Stimulated activated naive CD8-positive, alpha-beta T cell treated with anti-CD3 and anti-CD28 coated beads, Interleukin-15, Interleukin-2, amounts not matched to agents 100 ng/mL and 50 ng/mL, for 24 hours (primary cell): ENCODE measurements at regions not wholly inside any gene's neighbourhood (a gene's known extent, or its start where the extent isn't known, plus 50 kb on each side); places are given as distances from the start of the nearest gene placed in this dataset.

Source experiments
- H3K27ac Mint-ChIP-seq: one replicate; pipeline ENCODE4 v1.8.0; 2021; ENCODE audit warnings: mild to moderate bottlenecking, mixed read lengths
- H3K27me3 Mint-ChIP-seq: one replicate; pipeline ENCODE4 v1.8.0; 2021; ENCODE audit warnings: mixed read lengths
- H3K36me3 Mint-ChIP-seq: one replicate; pipeline ENCODE4 v1.8.0; 2021; ENCODE audit warnings: low read depth, mixed read lengths
- H3K4me1 Mint-ChIP-seq: one replicate; pipeline ENCODE4 v1.8.0; 2021; ENCODE audit warnings: low read depth, mixed read lengths
- H3K4me3 Mint-ChIP-seq: one replicate; pipeline ENCODE4 v1.8.0; 2021; ENCODE audit warnings: mild to moderate bottlenecking, mixed read lengths
- H3K9me3 Mint-ChIP-seq: one replicate; pipeline ENCODE4 v1.8.0; 2021; ENCODE audit warnings: mixed read lengths

DNA sequence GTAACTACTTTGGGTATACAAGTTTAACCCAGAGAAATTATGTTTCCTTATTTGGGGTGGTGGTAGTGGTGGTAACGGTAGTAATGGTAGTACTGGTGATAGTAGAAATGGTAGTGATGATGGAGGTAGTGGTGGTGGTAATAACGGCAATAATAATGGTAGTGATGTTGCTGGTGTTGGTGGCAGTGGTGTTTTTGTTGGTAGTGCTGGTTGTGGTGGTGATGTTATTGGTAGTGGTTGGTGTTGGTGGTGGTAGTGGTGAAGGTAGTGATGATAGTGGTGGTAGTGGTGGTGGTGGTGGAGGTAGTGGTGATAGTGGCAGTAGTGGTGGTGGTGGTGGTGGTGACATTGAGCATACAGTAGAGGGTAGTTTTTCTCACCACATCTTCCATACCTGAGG lies 95.6 kb downstream of the TMEM30B start:
- H3K4me3 Mint-ChIP-seq = no peak overlapping the region
- no peaks in the 10 kb centered on the region for H3K36me3 Mint-ChIP-seq

DNA sequence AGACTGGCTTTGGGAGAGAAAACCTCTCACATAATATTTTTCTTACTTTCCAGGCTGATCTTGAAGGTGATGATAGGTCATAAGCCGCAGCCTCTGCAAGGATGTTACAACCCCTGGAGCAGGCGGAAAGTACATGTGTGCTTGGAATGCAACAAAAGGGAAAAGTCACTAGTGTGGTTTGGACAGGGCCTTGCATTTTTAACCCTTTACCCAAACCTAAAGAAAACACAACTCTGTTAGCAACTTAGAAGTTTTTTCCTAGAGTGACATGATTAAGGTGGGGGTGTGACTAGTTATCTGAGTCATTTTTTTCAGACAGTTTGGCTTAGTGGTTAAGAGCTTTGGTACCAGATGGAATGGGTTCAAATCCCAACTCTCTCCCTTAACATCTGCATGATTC lies 97.0 kb downstream of the TMEM30B start:
- Mint-ChIP-seq H3K4me3 (no peak overlapping the region), H3K36me3 (no peaks in the 10 kb centered on the region), H3K27me3 (peaks cover 52% of the 10 kb centered on the region), H3K4me1 (peaks cover 20% of the 10 kb centered on the region), H3K9me3 (no peaks in the 10 kb centered on the region), H3K27ac (no peak overlapping the region)

More for the DNA sequence above, 95.6 kb downstream of the TMEM30B start:
- Mint-ChIP-seq H3K27ac (no peak overlapping the region), H3K9me3 (no peaks in the 10 kb centered on the region), H3K27me3 (peaks cover 65% of the 10 kb centered on the region), H3K4me1 (peaks cover 23% of the 10 kb centered on the region)

DNA sequence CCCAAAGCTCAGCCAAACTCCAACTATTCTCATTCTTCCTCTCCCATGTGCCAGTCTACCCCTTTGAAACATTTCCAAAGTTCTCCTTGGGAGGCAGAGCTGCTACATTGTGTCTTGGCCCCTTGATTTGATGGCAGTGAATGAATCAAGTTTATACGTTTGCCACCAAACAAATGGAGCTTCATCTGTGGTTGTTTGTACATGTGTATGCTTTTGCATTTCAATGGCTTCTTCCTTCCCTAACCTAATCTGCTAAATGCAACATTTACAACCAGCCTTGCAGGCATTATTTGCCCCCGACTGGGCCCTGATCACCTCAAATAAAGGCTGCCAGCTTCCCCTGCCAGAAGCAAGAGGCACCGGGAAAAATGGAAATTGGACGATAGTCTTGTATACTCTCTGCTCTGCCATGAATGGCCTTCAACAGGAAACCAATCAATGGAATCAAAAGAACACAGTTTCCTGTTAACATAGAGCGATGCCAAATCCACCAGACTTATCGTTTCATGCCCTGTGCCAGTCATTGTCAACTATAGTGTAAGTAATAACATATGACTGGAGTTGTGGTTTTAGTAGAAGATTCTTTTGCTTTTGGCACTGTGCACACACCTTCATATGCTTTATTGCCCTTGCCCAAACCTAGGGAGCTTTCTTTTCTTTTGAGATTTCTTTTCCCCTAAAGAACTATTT lies 97.8 kb downstream of the TMEM30B start:
- Mint-ChIP-seq H3K27me3 (peaks cover 53% of the 10 kb centered on the region), H3K36me3 (no peaks in the 10 kb centered on the region), H3K27ac (no peak overlapping the region), H3K4me3 (no peak overlapping the region), H3K4me1 (peaks cover 25% of the 10 kb centered on the region), H3K9me3 (no peaks in the 10 kb centered on the region)

DNA sequence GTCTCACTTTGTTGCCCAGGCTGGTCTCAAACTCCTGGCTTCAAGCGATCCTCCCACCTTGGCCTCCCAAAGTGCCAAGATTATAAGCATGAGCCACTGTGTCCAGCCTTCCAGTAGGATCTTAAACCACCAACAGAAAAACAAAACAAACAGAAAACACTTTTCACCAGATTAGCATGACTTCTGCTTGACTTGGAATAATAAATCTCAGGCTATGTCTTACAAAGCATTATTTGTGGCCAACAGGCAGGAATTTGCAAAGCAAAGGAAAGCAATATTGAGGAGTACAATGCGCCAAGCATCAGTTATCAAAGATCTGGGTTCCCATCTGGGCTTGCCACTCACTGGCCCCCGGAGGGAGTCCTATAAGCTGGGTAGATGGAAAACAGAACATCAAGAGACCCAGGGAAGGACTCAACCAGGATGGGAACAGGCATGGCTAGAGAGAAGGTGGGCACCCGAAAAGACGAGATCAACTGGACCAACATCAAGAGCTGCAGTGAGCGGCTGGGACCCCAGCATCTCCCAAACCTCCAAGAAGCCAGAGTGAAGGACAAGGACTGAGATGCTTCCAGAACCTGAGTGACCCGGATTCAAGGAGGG lies 101.2 kb downstream of the TMEM30B start:
- Mint-ChIP-seq H3K27ac (no peak overlapping the region), H3K9me3 (no peaks in the 10 kb centered on the region), H3K36me3 (no peaks in the 10 kb centered on the region), H3K4me1 (peaks cover 52% of the 10 kb centered on the region), H3K27me3 (peaks cover 36% of the 10 kb centered on the region), H3K4me3 (no peak overlapping the region)

DNA sequence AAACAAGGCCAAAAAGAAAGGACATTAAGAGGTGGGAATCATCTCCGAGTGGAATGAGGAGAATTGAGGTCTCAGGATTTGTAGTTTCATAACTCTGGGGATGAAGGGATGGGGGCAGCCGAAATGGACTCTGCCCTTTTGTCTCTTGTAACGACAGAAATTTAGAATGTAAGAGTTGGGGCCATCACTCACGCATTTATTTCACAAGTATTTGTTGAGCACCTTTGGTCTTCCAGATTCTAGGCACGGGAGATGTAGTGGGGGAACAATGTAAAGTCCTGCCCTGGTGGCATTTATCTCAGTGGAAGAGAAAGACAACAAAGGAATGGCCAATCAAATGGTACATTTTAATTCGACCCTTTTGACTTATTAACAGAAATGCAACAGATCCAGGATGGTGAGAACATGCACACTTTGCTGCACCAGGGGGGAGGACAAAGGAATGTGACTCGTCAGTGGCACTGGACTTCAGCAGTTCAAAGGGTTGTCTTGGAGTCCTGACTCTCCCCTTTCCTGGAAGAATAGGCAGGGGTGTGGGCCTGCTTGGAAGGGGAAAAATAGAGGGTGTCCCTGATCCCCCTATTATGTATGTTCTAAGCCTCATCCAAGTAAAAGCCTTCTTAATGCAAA lies 102.0 kb downstream of the TMEM30B start:
- H3K27me3 Mint-ChIP-seq = peaks cover 31% of the 10 kb centered on the region
- H3K4me3 Mint-ChIP-seq = no peak overlapping the region
- H3K9me3 Mint-ChIP-seq = no peaks in the 10 kb centered on the region
- peak overlapping the region; percentile 38 for H3K27ac Mint-ChIP-seq
- peaks cover 55% of the 10 kb centered on the region for H3K4me1 Mint-ChIP-seq
- H3K36me3 Mint-ChIP-seq = no peaks in the 10 kb centered on the region

DNA sequence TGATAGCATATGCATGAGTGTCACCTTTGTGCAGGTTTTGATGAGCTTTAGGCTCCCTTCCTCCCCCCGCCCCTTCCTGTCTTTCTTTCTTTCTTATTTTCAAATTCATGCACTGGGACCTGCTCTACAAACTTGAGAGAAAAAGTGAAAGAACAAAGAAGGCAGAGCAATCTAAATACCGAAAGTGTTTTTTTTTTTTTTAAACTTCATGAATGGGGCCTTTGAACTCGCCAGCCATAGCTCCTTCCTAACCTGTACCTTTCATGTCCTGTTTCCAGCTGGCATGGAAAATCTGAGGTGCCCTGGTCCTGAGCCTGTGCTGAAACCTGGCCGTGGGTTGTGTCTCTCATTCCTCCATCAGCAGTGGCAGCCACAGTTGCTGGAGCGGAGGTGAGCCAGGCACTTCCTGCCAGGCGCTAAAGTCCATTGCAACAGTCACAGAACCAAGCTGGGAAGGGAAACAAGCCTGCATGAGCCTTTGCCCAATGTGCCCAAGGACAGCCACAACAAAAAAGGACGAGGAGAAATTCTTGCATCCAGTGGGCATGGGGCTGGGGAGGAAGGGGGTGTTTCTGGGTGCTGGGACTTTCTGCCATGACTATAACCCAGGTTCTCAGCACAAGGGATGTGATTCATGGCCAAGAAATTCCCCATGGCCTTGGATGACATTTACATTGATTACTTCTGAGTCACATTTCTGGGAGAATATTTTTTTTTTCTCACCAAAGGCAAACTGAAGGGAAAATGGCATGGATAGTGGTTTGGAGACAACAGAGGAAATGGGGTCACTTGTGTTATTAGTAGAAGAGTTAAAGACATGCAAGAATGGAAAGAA lies 102.7 kb downstream of the TMEM30B start:
- peak overlapping the region; percentile 84 for H3K27ac Mint-ChIP-seq
- peaks cover 50% of the 10 kb centered on the region for H3K4me1 Mint-ChIP-seq
- H3K4me3 Mint-ChIP-seq = peak overlapping the region; percentile 45

DNA sequence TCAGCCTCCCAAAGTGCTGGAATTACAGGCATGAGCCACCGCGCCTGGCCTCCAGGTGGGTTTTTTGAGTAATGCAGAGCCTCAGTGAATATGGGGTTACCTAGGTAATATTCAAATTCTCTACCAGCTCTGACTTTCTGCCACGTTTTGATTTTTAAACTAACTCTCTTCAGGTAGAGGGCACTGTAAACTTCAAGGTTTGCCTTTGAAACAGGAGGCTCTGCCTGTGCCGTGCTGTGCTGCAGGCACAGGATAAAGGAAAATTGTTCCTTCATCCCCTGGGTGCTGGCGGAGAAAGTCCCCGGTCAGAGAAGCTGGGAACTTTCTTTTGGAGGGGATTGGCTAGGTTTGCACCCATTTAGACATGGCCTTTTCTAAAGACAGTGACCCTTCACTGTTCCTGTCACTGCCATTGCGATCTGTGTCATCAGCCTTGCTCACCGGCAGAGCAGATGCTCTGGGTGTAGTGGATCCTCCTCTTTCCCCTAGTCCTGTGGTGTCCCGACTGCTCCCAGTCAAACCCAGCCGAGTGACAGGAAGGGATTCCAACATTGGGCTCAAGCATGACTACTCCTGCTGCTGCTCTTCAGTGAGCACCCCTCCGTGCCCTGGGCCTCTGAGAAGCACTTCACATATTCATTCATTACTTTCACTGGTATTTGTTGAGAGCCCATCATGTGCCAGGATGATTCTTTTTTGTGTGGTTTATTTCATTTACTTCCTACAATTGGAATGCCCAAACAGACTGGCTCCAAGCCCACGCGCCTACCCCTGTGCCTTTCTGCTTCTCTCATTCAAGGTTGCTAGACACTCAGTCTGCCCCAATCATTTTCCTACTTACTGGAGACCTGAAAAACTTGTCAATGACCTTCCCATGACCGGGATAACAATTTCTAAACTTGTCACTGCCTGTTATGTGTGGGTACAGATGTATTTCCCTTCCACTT lies 103.6 kb downstream of the TMEM30B start:
- peak overlapping the region; percentile 45 for H3K4me3 Mint-ChIP-seq
- no peaks in the 10 kb centered on the region for H3K9me3 Mint-ChIP-seq
- peaks cover 44% of the 10 kb centered on the region for H3K4me1 Mint-ChIP-seq
- peaks cover 22% of the 10 kb centered on the region for H3K27me3 Mint-ChIP-seq
- peak overlapping the region; percentile 84 for H3K27ac Mint-ChIP-seq
- H3K36me3 Mint-ChIP-seq = no peaks in the 10 kb centered on the region

More for the DNA sequence above, 102.7 kb downstream of the TMEM30B start:
- no peaks in the 10 kb centered on the region for H3K9me3 Mint-ChIP-seq
- peaks cover 28% of the 10 kb centered on the region for H3K27me3 Mint-ChIP-seq
- no peaks in the 10 kb centered on the region for H3K36me3 Mint-ChIP-seq

DNA sequence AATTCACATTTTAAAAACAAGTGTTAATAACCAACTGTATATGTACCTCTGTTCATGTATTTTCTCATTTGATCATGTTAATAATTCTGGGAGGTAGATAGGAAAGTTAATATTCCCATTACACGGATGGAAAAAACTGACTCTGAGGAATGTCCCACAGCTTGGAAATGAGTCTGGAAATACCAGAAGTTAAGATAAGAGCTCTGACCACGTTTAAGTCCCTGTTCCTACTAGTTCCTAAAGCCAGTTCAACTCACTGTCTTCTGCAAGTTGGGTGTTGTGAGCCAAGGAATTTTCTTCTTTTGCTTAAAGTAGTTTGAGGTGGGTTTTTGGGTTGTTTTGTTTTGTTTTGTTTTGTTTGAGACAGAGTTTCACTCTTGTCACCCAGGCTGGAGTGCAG lies 104.5 kb downstream of the TMEM30B start:
- no peak overlapping the region for H3K4me3 Mint-ChIP-seq
- peaks cover 44% of the 10 kb centered on the region for H3K4me1 Mint-ChIP-seq
- no peak overlapping the region for H3K27ac Mint-ChIP-seq
- no peaks in the 10 kb centered on the region for H3K9me3 Mint-ChIP-seq
- no peaks in the 10 kb centered on the region for H3K36me3 Mint-ChIP-seq
- peaks cover 24% of the 10 kb centered on the region for H3K27me3 Mint-ChIP-seq

DNA sequence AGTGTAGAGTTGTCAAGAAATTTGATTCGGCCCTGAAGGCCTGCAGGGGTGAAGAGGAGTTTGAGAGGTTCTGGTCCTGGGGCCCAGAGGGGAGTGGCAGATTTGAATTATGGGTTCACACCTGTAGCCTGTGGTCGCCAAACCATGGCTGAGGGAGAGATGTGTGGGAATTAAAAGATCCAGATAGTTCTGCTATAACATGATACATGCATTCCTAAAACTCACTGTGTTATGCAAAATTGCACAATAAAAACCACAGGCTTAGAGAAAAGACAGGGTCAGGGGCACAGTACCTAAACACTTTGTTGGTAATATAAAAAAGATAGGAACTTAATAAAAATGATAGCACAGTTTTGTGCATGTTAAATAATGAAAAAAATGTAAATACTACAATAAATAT lies 106.2 kb downstream of the TMEM30B start:
- Mint-ChIP-seq H3K27me3 (peaks cover 34% of the 10 kb centered on the region), H3K27ac (no peak overlapping the region), H3K4me3 (no peak overlapping the region), H3K9me3 (no peaks in the 10 kb centered on the region), H3K4me1 (peaks cover 44% of the 10 kb centered on the region), H3K36me3 (no peaks in the 10 kb centered on the region)

DNA sequence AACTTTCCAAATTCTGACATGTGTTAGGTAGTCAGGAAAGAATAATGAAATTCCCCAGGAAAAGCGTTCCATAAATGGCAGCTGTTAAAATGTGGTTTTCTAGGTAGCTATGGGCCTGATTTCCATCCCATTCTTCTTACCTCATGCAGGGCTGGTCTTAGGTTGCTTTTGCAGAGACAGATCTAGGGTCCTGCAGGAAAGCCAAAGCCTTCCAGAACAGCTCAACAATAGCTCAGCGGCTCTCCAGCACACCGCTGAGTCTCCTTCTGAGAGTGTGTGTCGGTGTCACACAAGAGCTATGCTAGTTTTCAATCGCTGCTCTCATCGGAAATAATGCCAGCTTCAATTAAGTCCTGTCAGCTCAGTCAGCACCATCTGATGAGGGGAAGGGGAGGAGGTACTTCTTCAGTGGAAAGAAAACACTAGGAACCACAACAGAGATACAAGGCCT lies 106.7 kb downstream of the TMEM30B start:
- Mint-ChIP-seq H3K27ac (no peak overlapping the region), H3K4me1 (peaks cover 43% of the 10 kb centered on the region), H3K9me3 (no peaks in the 10 kb centered on the region), H3K36me3 (no peaks in the 10 kb centered on the region), H3K4me3 (no peak overlapping the region), H3K27me3 (peaks cover 38% of the 10 kb centered on the region)

DNA sequence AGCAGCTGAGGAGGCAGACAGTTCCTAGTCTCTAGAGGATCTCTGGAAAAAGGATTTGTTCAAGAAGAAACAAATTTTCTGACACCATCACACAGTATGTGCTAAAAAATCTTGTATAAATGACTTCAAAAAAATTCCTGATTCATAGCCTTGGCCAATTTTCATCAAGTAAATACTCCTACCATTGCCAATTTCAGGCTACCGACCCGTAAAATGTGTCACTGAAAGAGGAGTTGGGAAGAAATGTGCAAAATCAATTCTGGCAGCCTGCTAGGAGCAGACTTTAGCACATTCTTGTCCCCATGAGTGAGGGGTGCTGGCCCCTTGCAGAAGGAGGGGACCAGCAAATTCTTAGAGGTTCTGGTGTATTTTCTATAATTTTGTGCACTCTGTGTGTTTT lies 109.4 kb downstream of the TMEM30B start:
- Mint-ChIP-seq H3K9me3 (no peaks in the 10 kb centered on the region), H3K36me3 (no peaks in the 10 kb centered on the region), H3K27ac (no peak overlapping the region), H3K4me1 (peaks cover 20% of the 10 kb centered on the region), H3K4me3 (no peak overlapping the region), H3K27me3 (peaks cover 33% of the 10 kb centered on the region)

DNA sequence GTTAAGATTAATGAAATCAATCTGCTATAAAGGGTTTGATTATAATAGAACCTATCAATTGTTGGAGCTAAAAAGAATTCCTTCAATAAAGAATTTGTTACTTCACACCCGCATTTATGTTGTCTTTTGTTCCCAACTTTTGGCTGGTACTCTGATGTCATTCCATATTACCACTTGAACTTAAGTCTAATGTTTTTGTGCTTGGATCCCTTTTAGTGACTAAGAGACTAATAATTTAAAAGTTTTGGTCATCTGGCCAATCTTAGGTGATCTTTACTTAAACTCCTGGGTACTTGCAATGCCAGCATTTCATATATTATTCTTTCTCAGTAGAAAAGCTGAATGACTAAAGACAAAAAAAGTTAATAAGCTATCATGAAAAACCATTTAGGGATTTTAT lies 113.0 kb downstream of the TMEM30B start:
- Mint-ChIP-seq H3K9me3 (no peaks in the 10 kb centered on the region), H3K27me3 (peaks cover 36% of the 10 kb centered on the region), H3K36me3 (no peaks in the 10 kb centered on the region), H3K4me1 (no peaks in the 10 kb centered on the region), H3K27ac (no peak overlapping the region), H3K4me3 (no peak overlapping the region)

DNA sequence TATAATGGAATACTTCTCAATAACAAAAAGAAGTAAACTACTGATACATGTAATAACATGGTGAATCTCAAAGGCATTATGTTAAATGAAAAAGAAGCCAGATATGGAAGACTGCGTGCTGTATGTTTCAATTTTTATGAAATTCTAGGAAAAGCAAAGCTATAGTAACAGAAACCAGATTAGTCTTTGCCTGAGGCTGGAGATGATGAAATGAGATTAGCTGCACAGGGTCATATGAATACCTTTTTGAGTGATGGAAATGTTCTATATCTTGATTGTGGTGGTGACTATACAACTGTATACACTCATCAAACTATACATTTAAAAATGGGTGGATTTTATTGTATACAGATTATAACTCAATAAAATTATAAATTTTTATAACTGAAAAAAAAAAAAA lies 113.5 kb downstream of the TMEM30B start:
- H3K36me3 Mint-ChIP-seq = no peaks in the 10 kb centered on the region
- H3K4me1 Mint-ChIP-seq = no peaks in the 10 kb centered on the region

DNA sequence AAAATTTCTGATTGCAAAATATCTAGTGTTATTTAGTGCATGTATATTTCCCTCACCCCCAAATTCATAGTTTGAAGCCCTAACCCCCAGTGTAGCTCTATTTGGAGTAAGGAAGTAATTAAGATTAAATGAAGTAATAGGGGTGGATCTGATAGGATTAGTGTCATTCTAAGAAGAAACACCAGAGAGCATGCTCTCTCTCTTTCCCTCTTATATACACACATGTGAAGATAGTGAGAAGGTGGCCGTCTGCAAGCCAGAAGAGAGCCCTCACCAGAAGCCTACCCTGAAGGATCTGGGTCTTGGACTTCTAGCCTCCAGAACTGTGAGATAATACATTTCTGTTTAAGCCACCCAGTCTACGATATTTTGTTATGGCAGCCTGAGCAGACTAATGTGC lies 120.3 kb downstream of the TMEM30B start:
- H3K9me3 Mint-ChIP-seq = no peaks in the 10 kb centered on the region
- H3K36me3 Mint-ChIP-seq = no peaks in the 10 kb centered on the region
- H3K27me3 Mint-ChIP-seq = peaks cover 22% of the 10 kb centered on the region
- H3K4me3 Mint-ChIP-seq = no peak overlapping the region
- no peak overlapping the region for H3K27ac Mint-ChIP-seq
- no peaks in the 10 kb centered on the region for H3K4me1 Mint-ChIP-seq

More for the DNA sequence above, 113.5 kb downstream of the TMEM30B start:
- no peaks in the 10 kb centered on the region for H3K9me3 Mint-ChIP-seq
- no peak overlapping the region for H3K4me3 Mint-ChIP-seq
- peaks cover 33% of the 10 kb centered on the region for H3K27me3 Mint-ChIP-seq
- no peak overlapping the region for H3K27ac Mint-ChIP-seq
